Gastroesophageal sphincter (tissue), 3 donors: ENCODE measurements at regions not wholly inside any gene's neighbourhood (a gene's known extent, or its start where the extent isn't known, plus 50 kb on each side); places are given as distances from the start of the nearest gene placed in this dataset.

Experiments
- POLR2AphosphoS5 ChIP-seq: sonication (generic); formaldehyde crosslinking; IDR thresholded peaks from one replicate; pipeline ENCODE4 v1.6.1; 2017; ENCODE audit warnings: antibody characterized with exemption
- TF ChIP-seq, protein P1 (sequence below), 4 experiments: fragments of 200-600 bp in 2 of 4; fragments of 450-650 bp in 2 of 4; sonication (generic) in 1 of 4; IDR thresholded peaks; one replicate each; pipeline ENCODE4 v1.5.1; 2017 to 2019; ENCODE audit warnings: antibody characterized with exemption in 4 of 4, mild to moderate bottlenecking in 2 of 4, moderate library complexity in 2 of 4

DNA sequence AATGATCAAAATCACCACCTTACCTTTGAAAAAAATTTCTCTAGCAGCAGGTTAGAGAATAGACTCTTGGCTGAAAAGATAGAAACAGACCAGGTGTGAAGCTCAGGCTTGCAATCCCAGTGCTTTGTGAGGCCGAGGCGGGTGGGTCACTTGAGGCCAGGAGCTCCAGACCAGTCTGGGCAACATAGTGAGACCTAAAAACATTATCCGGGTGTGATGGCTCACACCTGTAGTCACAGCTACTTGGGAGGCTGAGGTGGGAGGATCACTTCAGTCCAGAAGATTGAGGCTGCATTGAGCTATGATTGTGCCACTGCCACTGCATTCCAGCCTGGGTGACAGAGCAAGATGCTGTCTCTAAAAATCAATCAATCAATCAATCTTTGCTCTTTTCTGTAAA, 105.3 kb upstream of the TBX3 start:
- TF ChIP-seq POLR2AphosphoS5 = no peak
- TF ChIP-seq, protein P1, sequence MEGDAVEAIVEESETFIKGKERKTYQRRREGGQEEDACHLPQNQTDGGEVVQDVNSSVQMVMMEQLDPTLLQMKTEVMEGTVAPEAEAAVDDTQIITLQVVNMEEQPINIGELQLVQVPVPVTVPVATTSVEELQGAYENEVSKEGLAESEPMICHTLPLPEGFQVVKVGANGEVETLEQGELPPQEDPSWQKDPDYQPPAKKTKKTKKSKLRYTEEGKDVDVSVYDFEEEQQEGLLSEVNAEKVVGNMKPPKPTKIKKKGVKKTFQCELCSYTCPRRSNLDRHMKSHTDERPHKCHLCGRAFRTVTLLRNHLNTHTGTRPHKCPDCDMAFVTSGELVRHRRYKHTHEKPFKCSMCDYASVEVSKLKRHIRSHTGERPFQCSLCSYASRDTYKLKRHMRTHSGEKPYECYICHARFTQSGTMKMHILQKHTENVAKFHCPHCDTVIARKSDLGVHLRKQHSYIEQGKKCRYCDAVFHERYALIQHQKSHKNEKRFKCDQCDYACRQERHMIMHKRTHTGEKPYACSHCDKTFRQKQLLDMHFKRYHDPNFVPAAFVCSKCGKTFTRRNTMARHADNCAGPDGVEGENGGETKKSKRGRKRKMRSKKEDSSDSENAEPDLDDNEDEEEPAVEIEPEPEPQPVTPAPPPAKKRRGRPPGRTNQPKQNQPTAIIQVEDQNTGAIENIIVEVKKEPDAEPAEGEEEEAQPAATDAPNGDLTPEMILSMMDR (IDR thresholded peaks at IDR 0.05) = no peak
